ENCODE measurements at regions not wholly inside any gene's neighbourhood (a gene's known extent, or its start where the extent isn't known, plus 50 kb on each side); places are given as distances from the start of the nearest gene placed in this dataset.

DNA sequence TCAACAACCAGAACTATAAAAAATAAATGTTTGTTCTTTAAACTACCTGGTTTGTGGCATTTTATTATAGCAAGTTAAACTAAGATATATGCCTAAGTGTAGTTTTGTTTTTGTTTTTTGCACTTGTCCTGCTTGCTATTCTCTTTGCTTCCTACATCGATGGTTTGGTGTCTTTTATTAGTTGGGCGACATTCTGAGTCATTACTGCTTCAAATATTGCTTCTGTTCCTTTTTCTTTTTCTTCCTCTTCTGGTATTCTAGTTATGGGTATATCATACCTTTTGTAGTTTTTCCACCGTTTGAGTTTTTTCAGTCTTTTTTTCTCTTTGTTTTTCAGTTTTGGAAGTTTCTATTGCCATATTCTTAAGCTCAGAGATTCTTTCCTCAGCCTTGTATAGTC is 86.9 kb downstream of the MACIR start:
- DNase-seq (ENCODE audit: low read depth) = no peak

DNA sequence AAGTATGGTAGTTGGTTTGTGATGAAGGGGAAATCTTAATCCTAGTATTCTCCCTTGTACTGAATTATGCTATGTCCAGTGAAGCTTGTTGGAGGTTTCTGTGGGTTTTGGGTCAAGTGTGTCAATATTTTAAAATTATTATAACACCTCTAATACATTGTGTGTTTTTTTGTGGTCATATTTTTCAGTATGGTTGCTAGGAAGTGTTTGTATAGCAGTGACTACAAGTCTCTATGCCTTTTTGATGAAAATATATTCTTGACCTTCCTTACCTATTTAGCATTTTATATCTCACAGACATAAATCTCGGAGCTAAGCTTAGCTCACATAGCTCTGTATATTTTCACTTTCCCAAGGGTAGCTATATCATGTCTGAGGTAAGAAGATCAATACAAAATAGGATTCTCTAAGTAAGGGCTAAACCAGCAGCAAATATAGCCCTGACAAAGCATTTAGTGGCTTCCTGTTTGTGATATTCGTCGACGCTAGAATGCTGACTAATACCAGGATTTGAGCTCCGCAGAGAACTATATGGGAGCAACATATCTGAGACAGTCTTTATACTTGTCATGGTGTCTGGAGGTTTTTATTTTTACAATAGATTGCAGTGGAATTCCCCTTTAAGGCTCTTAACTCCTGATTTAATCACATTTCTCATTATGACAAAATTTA is 82.3 kb downstream of the MACIR start:
- no peak for DNase-seq (ENCODE audit: low read depth)

DNA sequence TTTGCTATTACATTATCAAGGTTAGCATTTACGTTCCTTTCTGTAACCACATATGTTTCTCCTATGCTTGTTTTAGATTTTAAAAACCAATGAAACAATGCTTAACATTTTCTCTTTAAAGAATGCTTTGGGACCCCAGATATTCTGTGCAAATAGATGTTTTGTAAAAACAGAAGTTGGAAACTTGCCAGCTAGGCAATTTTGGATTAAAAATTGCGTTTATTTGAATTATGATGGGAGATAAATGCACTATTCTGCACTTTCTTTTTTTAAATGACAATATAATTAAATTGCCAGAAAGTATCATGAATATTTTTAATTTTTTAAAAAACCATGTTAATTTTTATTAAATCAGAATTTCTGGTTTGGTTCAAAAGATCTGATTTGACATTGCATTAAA is 81.6 kb downstream of the MACIR start:
- no peak for DNase-seq (ENCODE audit: low read depth)

DNA sequence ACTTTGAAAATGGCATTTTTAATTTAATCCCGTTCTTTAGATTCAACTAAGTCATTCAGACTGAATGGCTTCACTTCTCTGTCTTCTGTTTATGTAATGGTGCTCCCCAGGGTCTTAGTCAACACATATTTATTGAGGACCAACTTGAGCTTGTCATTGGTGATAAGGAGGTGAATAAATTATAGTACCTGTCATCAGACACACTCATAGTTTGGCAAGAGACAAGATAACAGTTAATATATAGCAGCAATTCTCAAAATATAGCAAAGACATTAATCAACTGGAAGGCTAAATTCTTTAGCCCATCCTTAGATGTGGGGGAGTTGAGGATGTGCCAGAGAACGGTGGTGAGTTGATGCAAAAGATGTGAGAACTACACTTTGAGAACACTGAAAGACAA is 78.4 kb downstream of the MACIR start:
- DNase-seq (ENCODE audit: low read depth) = no peak

DNA sequence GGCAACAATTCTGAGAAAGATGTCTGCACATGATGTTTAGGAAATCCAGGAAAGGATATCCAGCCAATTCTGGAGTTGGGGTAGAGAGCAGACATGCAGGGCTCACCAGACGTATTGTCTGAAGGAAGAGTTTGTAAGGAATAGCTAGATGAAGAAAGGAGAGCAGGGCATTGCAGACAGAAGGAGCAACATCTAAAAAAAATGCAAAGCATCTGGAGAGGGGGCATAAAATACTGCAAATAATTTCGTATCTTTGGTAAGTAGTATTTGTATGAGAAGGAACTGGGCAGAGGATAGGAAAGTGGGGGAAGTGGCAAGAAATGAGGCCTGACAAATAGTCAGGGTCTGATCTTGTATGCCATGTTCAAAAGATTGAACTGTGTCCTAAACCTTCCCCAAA is 74.8 kb downstream of the MACIR start:
- no peak for DNase-seq (ENCODE audit: low read depth)

DNA sequence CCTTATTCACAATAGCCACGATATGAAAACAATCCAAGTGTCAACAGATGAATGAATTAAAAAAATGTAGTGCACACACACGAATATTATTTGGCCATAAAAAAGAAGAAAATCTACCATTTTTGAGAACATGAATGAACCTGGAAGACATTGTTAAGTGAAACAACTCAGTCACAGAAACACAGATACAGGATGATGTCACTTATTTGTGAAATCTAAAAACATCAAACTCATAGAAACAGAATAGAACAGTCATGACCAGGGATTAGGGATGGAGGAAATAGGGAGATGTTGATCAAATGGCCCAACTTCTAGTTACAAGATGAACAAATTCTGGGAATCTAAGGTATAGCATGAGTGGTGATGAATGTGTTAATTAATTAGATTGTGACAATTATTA is 72.3 kb downstream of the MACIR start:
- DNase-seq (ENCODE audit: low read depth) = no peak

All from GM04504 (cell line).